Epithelial cell of esophagus (primary cell): ENCODE measurements at regions not wholly inside any gene's neighbourhood (a gene's known extent, or its start where the extent isn't known, plus 50 kb on each side); places are given as distances from the start of the nearest gene placed in this dataset.
"Not testable (repeated sequence)": the region's sequence is repeated elsewhere in the genome, so short reads cannot be mapped to it uniquely, and the experiment has no call there.

ENCODE experiments used
- DNase-seq: peaks from one replicate; pipeline ENCODE4 v3.0.0; 2010; ENCODE audit warnings: low read depth
- H3K4me3 ChIP-seq: 2 replicates; pipeline ENCODE4 v1.5.1; 2011; ENCODE audit warnings: mild to moderate bottlenecking, low read length, control low read depth
- TF ChIP-seq, protein P1 (sequence below): IDR thresholded peaks from 2 replicates; pipeline ENCODE4 v1.5.1; 2011; ENCODE audit warnings: low read depth, mild to moderate bottlenecking, low read length, control low read depth, inconsistent platforms; ENCODE audit not compliant: insufficient read depth; ENCODE audit errors: missing control alignments

DNA sequence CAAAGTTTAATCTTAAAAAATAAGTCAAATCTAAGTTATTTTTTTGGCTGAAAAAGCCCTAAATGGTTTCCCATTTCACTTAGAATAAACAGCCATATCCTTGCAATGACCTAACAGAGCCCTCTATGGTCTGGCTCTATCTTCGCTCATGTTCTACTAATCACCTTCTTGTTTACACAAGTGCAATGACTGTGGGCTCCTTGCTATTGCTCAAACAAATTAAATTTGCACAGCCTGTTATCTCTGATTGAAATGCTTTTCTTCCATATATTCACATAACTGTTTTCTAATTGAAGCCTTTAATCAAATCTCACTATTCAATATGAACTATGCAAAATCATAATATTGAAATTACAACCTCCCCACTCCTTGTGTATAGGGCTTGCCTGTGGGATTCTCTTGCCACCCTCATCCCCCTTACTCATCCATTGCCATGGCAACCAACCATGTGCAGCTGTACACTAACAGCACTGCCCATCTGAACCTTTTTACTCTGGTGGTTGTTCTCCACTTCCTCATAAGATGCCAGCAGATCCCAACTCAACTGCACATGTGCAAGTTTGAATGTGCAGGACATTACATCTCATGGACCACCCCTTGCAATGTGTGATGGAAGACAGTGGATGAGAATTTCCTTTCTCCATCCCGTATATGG, 1083.2 kb downstream of the SOCS6 start:
- TF ChIP-seq, protein P1, sequence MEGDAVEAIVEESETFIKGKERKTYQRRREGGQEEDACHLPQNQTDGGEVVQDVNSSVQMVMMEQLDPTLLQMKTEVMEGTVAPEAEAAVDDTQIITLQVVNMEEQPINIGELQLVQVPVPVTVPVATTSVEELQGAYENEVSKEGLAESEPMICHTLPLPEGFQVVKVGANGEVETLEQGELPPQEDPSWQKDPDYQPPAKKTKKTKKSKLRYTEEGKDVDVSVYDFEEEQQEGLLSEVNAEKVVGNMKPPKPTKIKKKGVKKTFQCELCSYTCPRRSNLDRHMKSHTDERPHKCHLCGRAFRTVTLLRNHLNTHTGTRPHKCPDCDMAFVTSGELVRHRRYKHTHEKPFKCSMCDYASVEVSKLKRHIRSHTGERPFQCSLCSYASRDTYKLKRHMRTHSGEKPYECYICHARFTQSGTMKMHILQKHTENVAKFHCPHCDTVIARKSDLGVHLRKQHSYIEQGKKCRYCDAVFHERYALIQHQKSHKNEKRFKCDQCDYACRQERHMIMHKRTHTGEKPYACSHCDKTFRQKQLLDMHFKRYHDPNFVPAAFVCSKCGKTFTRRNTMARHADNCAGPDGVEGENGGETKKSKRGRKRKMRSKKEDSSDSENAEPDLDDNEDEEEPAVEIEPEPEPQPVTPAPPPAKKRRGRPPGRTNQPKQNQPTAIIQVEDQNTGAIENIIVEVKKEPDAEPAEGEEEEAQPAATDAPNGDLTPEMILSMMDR = no peak
- no peak overlapping the region for H3K4me3 ChIP-seq
- no peak for DNase-seq

DNA sequence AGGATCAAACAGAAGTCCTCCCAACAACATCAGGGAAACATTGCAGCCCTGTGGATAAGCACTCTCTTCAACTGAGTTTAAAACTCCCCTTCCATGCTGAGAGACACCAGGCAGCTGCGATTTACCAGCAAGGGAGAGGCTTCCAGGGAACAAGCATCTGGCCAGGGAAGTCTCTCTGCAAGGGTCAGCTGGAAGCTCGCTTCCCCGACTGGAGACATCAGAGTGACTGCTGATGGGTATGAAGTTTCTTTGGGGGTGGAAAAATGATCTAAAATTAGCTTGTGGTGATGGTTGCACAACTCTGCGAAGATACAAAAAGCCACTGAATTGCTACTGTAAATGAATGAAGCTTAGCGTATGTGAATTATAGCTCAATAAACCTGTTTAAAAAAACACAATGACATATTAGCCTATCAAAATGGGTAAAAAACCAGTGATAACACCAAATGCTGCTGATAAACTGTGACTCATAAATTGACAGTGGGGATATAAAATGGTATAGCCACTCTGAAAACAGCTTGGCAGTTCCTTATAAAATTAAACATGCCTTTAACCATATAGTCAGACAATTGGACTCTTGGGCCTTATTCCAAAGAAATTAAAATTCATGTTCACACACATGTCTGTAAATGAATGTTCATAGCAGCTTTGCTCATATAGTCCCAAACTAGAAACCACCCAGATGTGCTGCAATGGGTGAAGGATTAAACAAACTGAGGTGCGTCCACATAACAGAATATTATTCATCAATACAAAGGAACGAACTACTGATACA, 1082.0 kb downstream of the SOCS6 start:
- no peak overlapping the region for H3K4me3 ChIP-seq
- no peak for DNase-seq
- TF ChIP-seq, protein P1 = no peak

DNA sequence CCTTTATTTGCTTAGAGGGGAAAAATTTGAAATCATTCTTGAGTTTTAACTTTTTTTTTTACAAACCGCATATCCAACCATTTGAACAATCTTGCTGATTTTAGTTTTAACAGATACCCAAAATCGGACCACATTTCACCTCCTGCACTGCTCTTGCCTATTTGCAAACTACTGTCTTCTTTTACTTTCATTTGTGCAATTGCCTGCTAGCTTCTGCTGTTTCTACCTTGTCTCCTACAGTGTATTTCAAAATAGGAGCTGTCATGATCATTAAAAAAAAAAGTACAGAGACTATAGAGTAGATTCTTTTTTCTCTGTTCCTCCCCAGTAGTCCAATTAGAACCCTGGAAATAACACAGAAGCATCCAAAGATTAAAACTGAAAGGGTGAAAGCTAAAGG, 1081.2 kb downstream of the SOCS6 start:
- DNase-seq = no peak
- TF ChIP-seq, protein P1 = no peak
- H3K4me3 ChIP-seq = no peak overlapping the region

DNA sequence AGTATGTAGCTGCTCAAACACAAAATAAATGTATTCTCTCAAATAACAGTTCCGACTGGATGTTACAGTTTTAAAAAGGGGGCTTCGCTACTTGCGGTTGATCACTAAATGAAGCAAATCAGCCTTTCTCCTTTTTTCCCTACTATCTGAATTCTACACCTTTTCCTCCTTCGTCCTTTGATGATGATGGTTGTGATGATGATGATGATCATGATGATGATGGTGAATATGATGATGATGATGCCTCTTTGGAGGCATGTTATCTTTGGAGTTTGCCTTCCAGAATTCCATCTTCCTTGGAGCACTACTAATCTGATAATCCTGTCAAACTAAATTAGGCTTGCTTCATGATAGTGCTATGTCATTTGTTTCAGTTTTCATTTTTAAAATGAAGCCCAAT, 1073.3 kb downstream of the SOCS6 start:
- TF ChIP-seq, protein P1 = no peak
- no peak overlapping the region for H3K4me3 ChIP-seq
- no peak for DNase-seq

DNA sequence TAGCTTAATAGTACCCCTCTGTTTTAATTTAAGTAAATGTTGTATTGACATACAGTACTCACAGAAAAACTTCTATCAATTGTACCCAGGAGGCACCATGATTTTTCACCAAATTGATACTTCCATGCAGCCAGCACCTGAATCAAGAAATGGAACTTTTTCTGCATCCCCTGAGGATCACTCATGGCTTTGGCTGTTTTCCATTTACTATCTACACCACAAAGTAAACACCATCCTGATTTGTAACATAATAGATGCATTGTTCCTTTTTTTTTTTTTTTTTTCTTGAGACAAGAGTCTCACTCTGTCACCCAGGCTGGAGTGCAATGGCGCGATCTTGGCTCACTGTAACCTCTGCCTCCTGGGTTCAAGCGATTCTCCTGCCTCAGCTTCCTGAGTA, 1066.8 kb downstream of the SOCS6 start:
- H3K4me3 ChIP-seq, DNase-seq: not testable (repeated sequence)

DNA sequence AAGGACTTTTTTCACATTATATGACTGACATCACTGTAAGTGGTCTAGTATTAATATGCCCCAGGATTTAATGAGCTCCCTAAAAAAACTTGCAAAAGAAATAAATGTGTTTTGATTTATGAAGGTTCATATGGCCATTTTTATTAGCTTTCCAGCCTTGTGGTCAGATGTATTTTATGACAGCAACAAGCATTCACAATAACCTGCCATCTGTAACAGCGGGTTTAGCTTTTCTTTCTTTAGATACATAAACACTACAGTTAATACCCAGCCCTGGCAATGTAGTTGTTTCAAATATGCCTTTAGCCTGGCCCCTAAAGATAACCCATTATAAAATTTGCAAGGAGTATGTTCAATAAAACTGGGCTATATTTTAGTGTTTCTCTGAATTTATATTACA, 1063.8 kb downstream of the SOCS6 start:
- H3K4me3 ChIP-seq = no peak overlapping the region
- TF ChIP-seq, protein P1 = no peak
- no peak for DNase-seq

DNA sequence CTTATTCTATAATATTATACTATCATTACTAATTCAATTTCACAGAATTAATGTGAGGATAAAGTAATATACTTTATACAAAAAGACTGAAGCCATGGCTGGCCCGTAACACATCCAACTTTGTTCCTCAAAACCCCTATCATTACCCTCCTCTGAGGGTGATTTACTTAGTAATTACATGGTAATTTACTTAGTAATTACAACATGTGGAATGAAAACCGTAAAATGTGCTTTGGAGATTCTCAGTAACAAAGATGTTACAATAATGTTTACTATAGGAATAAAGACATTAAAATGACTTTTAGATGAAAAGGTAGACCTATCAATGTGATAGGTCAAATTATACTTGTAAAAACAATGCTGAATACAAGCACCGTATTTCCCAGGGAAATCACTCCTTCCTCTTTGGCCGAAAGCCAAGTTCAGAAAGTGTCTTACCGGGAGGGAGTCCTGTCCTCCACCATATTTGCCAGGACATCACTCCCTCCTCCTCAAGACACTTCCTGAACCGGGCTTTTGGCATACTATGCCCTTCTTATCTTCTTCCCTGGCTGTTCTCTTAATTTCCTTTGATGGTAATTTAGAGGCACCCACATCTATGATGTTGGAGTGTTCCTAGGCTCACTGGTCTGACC, 1047.8 kb downstream of the SOCS6 start:
- H3K4me3 ChIP-seq = no peak overlapping the region
- DNase-seq = no peak
- TF ChIP-seq, protein P1 = no peak
